ENCODE measurements at regions not wholly inside any gene's neighbourhood (a gene's known extent, or its start where the extent isn't known, plus 50 kb on each side); places are given as distances from the start of the nearest gene placed in this dataset.

DNA sequence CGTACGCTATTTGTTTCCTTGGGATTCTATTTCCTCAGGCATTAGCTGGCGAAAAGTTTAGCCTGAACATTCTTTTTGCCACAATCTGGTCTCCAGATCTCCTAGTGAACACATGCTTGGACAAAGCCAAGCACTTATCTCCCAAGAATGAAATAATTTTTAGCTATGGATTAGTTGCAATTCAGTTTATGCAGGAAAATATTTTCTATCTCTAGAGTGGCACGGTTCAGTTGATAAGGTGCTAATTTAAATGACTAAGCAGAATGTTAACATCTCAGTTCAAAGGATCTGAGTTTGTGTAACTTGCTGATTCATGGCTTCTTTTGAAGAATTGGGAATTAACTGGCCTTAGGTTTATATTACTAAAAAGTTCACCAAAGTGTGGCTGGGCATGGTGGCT lies 58.1 kb upstream of the JADE1 start:
- TF ChIP-seq TBP (optimal IDR thresholded peaks at IDR 0.05; ENCODE audit: low read depth, low read length) (no peak), ETV5 (CRISPR knock-in tag; IDR thresholded peaks at IDR 0.05; ENCODE audit: low read depth) (no peak)
- TF ChIP-seq, protein P1, sequence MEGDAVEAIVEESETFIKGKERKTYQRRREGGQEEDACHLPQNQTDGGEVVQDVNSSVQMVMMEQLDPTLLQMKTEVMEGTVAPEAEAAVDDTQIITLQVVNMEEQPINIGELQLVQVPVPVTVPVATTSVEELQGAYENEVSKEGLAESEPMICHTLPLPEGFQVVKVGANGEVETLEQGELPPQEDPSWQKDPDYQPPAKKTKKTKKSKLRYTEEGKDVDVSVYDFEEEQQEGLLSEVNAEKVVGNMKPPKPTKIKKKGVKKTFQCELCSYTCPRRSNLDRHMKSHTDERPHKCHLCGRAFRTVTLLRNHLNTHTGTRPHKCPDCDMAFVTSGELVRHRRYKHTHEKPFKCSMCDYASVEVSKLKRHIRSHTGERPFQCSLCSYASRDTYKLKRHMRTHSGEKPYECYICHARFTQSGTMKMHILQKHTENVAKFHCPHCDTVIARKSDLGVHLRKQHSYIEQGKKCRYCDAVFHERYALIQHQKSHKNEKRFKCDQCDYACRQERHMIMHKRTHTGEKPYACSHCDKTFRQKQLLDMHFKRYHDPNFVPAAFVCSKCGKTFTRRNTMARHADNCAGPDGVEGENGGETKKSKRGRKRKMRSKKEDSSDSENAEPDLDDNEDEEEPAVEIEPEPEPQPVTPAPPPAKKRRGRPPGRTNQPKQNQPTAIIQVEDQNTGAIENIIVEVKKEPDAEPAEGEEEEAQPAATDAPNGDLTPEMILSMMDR (IDR thresholded peaks at IDR 0.05 in 2 of 3, conservative IDR thresholded peaks at IDR 0.05 in 1 of 3; ENCODE audit: insufficient read depth in 2 of 3, low read depth in 1 of 3, low read length in 3 of 3), result no peak
